ENCODE measurements at regions not wholly inside any gene's neighbourhood (a gene's known extent, or its start where the extent isn't known, plus 50 kb on each side); places are given as distances from the start of the nearest gene placed in this dataset.

- no peak overlapping the region for H2AFZ ChIP-seq (ENCODE audit: low read length)
- no peak overlapping the region for H3K4me3 ChIP-seq (replicated peaks in 1 of 4; ENCODE audit: control extremely low read depth in 1 of 4, insufficient read depth in 1 of 4, low read depth in 3 of 4, low read length in 4 of 4)
- H3K4me1 ChIP-seq (ENCODE audit: control insufficient read depth, extremely low read depth, insufficient read depth, low read length): no peaks in the 10 kb centered on the region
- H3K27me3 ChIP-seq (ENCODE audit: control insufficient read depth, insufficient read depth, low read length): no peaks in the 10 kb centered on the region
- no peak for DNase-seq (ENCODE audit: low read depth in 2 of 2)
- no peaks in the 10 kb centered on the region for H3K79me2 ChIP-seq (ENCODE audit: control insufficient read depth, insufficient read depth, low read length)
- H3K36me3 ChIP-seq (ENCODE audit: control insufficient read depth, insufficient read depth, low read length): no peaks in the 10 kb centered on the region
- H3K27ac ChIP-seq (ENCODE audit: insufficient read depth, low read length): no peak overlapping the region
- no peak overlapping the region for H3K9ac ChIP-seq (ENCODE audit: insufficient read depth, low read length)
- H3K4me2 ChIP-seq (ENCODE audit: extremely low read depth, insufficient read depth, low read length): no peak overlapping the region
- TF ChIP-seq CTCF (conservative IDR thresholded peaks at IDR 0.05 in 1 of 2, IDR thresholded peaks at IDR 0.05 in 1 of 2; ENCODE audit: low read depth in 1 of 2, low read length in 2 of 2) (no peak), EZH2 (IDR thresholded peaks at IDR 0.05; ENCODE audit: low read length, missing control alignments) (no peak)
- no peaks in the 10 kb centered on the region for H3K9me3 ChIP-seq (ENCODE audit: control insufficient read depth, insufficient read depth, low read depth, low read length)
- no peaks in the 10 kb centered on the region for H4K20me1 ChIP-seq (ENCODE audit: control insufficient read depth, extremely low read depth, insufficient read depth, low read length)
These were observed 49.9 kb upstream of the KLHL31 start for GRCh38 chr6:53715434-53715833.
